ENCODE measurements at regions not wholly inside any gene's neighbourhood (a gene's known extent, or its start where the extent isn't known, plus 50 kb on each side); places are given as distances from the start of the nearest gene placed in this dataset.

DNA sequence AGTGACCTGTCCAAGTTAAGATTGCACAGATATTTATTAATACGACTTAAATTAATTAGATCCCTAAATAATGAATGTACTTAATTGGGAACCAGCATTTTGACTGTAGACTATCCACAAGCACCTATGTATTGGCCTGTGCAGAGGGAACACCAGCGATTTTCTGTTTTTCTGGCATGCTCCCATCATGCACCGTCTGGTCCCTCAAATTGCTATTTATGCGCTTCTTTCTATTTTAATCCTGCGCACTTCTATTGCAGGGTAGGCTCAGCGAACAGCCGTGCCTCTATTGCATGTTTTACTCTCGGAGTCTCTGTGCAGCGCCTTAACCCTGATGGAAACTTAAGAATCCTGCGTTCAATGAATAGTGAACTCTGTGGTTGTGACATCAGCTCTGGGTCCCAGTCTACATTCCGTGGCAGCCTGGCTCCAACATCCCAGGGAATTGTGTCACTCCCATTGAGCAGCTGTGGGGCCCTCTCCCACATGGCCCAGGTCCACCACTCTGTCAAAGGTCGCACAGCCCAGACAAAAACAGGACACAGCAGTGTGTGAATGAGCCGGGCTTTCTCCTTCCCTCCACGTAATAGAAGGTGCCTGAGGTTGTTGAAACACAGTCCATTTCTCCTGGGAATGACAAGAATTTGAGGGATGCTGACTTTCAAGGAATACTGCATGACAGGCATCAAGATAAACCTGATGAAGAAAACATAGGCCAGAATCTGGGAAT is 239.7 kb upstream of the KLF6 start:
- Mint-ChIP-seq H3K36me3 (ENCODE audit: low read depth) (no peaks in the 10 kb centered on the region), H3K27me3 (no peaks in the 10 kb centered on the region), H3K4me1 (peaks cover 6% of the 10 kb centered on the region), H3K4me3 (no peak overlapping the region), H3K27ac (no peak overlapping the region)
- ATAC-seq (no peak), DNase-seq (no peak)
- H3K9me3 ChIP-seq (ENCODE audit: control insufficient read depth, low read length, poor library complexity, severe bottlenecking): no peaks in the 10 kb centered on the region

DNA sequence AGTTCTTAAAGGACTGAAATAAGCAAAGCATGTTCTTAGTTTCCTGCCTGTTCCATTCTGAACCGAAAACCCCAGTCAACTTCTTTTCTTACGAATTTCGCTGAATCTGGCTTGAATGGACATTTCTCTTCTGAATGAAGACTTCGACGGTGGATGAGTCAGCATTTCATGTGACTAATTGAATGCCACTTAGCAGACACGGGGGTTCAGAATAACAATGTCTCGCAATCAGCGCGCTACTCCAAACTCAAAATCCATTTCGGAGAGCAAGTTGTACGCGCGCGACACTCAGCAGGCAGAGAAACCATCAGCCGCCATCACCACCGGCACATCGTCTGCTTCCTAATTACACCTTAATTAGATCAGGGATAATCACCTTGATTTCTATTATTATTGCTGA is 239.0 kb upstream of the KLF6 start:
- Mint-ChIP-seq H3K4me3 (no peak overlapping the region), H3K36me3 (ENCODE audit: low read depth) (no peaks in the 10 kb centered on the region), H3K4me1 (peaks cover 6% of the 10 kb centered on the region), H3K27me3 (no peaks in the 10 kb centered on the region), H3K27ac (no peak overlapping the region)
- no peak for DNase-seq
- no peak for ATAC-seq
- H3K9me3 ChIP-seq (ENCODE audit: control insufficient read depth, low read length, poor library complexity, severe bottlenecking): no peaks in the 10 kb centered on the region

DNA sequence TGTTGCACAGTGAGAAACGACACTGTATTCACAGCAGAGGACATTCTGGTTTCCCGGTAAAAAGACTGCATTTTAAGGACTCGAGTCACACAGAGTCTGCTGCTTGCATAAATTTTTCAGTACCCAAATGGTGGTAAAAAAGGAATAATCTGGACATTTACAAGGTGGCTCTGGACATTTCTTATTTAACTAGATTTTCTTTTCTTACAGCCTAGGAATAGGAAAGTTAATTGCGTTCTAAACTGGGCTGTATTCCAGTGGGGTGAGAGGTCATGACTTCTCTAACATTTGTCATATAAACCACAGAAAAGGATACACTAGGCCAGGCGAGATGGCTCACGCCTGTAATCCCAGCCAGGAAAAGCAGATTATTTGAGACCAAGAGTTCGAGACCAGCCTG is 237.5 kb upstream of the KLF6 start:
- Mint-ChIP-seq H3K4me1 (peaks cover 10% of the 10 kb centered on the region), H3K27me3 (no peaks in the 10 kb centered on the region), H3K4me3 (no peak overlapping the region), H3K36me3 (ENCODE audit: low read depth) (no peaks in the 10 kb centered on the region), H3K27ac (no peak overlapping the region)
- DNase-seq: no peak
- H3K9me3 ChIP-seq (ENCODE audit: control insufficient read depth, low read length, poor library complexity, severe bottlenecking): no peaks in the 10 kb centered on the region
- no peak for ATAC-seq

DNA sequence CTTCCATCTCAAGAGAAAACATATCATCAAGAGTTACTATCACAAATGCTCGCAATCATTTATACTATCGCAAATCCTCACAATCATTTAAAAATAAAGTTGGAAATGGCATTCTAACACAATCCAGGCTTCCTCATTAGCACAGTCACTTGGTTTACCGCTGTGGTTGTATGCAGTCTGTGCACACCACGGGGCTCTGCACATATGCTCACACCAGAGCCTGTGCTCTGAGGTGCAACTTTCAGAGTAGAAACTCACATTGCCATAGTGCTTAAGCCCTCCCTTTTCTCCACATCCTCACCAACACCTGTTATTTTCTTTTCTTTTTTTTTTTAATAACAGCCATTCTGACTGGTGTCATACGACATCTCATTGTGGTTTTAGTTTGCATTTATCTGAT is 235.6 kb upstream of the KLF6 start:
- Mint-ChIP-seq H3K27me3 (no peaks in the 10 kb centered on the region), H3K27ac (no peak overlapping the region), H3K4me3 (no peak overlapping the region), H3K36me3 (ENCODE audit: low read depth) (no peaks in the 10 kb centered on the region), H3K4me1 (peaks cover 10% of the 10 kb centered on the region)
- no peaks in the 10 kb centered on the region for H3K9me3 ChIP-seq (ENCODE audit: control insufficient read depth, low read length, poor library complexity, severe bottlenecking)
- DNase-seq: no peak
- no peak for ATAC-seq

GRCh38 chr10:4018054-4018511 is 233.1 kb upstream of the KLF6 start:
- Mint-ChIP-seq H3K36me3 (ENCODE audit: low read depth) (no peaks in the 10 kb centered on the region), H3K4me1 (peaks cover 13% of the 10 kb centered on the region), H3K27me3 (no peaks in the 10 kb centered on the region), H3K4me3 (no peak overlapping the region), H3K27ac (peak overlapping the region; percentile 41)
- ATAC-seq (no peak), DNase-seq (no peak)
- no peaks in the 10 kb centered on the region for H3K9me3 ChIP-seq (ENCODE audit: control insufficient read depth, low read length, poor library complexity, severe bottlenecking)

GRCh38 chr10:4017336-4017735 is 232.3 kb upstream of the KLF6 start:
- DNase-seq (no peak), ATAC-seq (no peak)
- no peaks in the 10 kb centered on the region for H3K36me3 Mint-ChIP-seq (ENCODE audit: low read depth)
- H3K27ac Mint-ChIP-seq: no peak overlapping the region
- H3K27me3 Mint-ChIP-seq: no peaks in the 10 kb centered on the region
- peaks cover 19% of the 10 kb centered on the region for H3K4me1 Mint-ChIP-seq
- H3K4me3 Mint-ChIP-seq: no peak overlapping the region
- no peaks in the 10 kb centered on the region for H3K9me3 ChIP-seq (ENCODE audit: control insufficient read depth, low read length, poor library complexity, severe bottlenecking)

DNA sequence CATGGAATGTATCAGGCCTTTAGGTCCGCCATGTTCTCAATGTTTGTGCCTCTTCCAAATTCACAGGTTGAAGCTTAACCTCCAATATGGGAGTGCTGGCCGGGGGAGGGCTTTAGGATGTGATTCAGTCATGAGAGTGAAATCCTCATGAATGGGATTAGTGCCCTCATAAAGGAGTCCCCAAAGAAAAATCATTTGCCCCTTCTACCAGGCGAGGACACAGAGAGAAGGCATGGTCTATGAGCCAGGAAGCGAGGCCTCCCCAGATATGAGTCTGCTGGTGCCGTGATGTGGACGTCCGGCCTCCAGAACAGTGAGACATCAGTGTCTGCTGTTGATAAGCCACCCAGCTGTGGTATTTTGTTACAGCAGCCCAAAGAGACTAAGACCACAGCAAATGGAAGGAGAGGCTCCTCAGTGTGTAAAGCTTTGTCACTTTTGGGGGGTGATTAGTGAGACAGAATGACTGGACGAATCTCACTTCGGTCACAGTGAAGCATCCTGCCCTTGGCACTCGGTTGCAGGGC is 231.3 kb upstream of the KLF6 start:
- no peaks in the 10 kb centered on the region for H3K27me3 Mint-ChIP-seq
- no peak for DNase-seq
- no peak overlapping the region for H3K27ac Mint-ChIP-seq
- H3K9me3 ChIP-seq (ENCODE audit: control insufficient read depth, low read length, poor library complexity, severe bottlenecking): no peaks in the 10 kb centered on the region
- no peak for ATAC-seq
- H3K4me3 Mint-ChIP-seq: no peak overlapping the region
- peaks cover 19% of the 10 kb centered on the region for H3K4me1 Mint-ChIP-seq
- no peaks in the 10 kb centered on the region for H3K36me3 Mint-ChIP-seq (ENCODE audit: low read depth)

DNA sequence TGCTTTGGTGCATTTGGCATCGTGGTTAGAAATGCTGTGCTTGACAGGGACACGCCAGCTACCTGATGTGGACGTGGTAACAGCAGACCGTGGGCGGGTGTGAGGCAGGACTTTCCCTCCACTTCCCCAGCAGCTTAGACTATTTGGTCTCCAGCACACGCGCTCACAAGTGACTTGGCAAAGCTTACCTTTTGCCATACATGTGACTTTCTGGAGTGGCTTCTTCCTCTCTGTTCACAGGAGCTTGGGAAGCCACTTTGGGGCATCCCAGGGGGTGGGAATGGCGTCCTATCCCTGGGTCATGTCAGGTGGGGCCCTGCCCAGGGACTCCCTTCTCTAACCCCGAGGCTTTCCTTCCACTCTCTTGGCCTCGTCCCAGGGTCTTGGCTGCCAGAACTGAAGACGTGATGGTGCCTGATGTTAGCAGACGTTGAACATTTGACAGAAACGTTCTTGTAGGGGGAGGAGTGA is 228.7 kb upstream of the KLF6 start:
- ATAC-seq (peak; percentile 73), DNase-seq (no peak)
- Mint-ChIP-seq H3K4me3 (peak overlapping the region; percentile 55), H3K27me3 (no peaks in the 10 kb centered on the region), H3K27ac (peak overlapping the region; percentile 83), H3K4me1 (peaks cover 19% of the 10 kb centered on the region), H3K36me3 (ENCODE audit: low read depth) (no peaks in the 10 kb centered on the region)
- H3K9me3 ChIP-seq (ENCODE audit: control insufficient read depth, low read length, poor library complexity, severe bottlenecking): no peaks in the 10 kb centered on the region

- DNase-seq (no peak), ATAC-seq (no peak)
- Mint-ChIP-seq H3K4me1 (peaks cover 15% of the 10 kb centered on the region), H3K4me3 (peak overlapping the region; percentile 72), H3K27ac (peak overlapping the region; percentile 83), H3K36me3 (ENCODE audit: low read depth) (no peaks in the 10 kb centered on the region), H3K27me3 (no peaks in the 10 kb centered on the region)
- H3K9me3 ChIP-seq (ENCODE audit: control insufficient read depth, low read length, poor library complexity, severe bottlenecking): no peaks in the 10 kb centered on the region
Measured at GRCh38 chr10:4012848-4013247, 227.8 kb upstream of the KLF6 start.

DNA sequence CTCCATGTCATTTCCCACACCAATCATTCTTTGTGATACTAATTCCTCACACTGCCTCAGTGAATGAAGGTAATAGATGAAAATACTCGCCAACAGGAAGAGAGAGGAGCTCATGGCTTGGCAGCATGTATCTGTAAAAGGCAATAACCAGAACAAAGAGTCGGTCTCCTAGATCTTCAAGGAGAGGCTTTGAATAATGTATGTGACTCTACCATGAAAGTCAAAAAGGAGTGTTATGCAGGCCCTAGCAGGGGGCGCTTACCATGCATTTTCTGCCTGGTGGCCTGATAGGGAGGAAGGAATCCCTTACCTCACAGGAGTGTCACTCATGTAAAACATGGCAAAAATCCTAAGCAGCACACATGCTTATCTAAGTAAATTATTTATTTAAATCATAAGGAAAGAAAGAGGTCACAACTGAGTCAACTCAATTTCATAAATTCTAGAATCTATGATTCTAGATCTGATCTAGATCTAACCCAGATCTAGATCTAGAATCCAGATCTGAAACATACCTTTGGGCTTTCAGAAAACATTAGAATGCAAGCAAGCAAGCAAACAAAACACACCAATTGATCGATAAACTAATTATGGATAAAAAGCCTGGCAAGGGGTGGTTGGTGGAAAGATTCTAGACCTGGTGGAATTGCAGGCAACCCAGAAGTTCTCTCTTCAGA is 226.3 kb upstream of the KLF6 start:
- Mint-ChIP-seq H3K36me3 (ENCODE audit: low read depth) (no peaks in the 10 kb centered on the region), H3K27ac (peak overlapping the region; percentile 24), H3K27me3 (no peaks in the 10 kb centered on the region), H3K4me3 (no peak overlapping the region), H3K4me1 (peaks cover 15% of the 10 kb centered on the region)
- no peak for DNase-seq
- no peaks in the 10 kb centered on the region for H3K9me3 ChIP-seq (ENCODE audit: control insufficient read depth, low read length, poor library complexity, severe bottlenecking)
- ATAC-seq: no peak

DNA sequence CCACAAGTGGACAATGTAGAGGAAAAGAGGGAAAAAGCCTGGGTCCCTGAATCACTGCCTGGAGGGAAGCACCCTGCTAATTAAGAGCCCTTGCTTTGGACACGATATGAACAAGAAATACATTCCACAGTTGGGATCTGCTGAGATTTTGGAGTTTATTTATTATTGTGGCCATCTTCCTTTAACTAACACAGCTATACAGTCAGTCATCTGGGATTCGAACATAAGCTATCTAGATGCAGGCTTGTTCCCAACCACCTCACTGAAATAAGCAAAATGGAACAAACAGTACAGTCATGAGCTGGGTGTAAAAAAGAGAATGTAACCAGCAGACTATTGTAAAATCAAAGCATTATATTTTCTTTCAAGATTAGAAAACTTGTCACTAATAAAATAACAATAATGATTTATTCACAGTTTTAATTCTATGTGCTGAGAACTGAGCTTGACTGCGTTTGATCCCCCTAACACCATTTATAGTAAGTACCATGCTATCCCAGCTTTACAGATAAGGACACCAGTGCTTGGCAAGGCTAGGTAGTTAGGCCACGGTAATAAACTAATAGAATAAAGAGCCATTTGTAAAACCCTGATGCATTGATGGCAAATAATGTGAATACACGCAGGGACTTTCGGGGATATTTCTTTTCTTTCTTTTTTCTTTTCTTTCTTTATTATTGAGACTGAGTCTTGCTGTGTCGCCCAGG is 223.8 kb upstream of the KLF6 start:
- Mint-ChIP-seq H3K27ac (no peak overlapping the region), H3K36me3 (ENCODE audit: low read depth) (no peaks in the 10 kb centered on the region), H3K27me3 (no peaks in the 10 kb centered on the region), H3K4me1 (peaks cover 11% of the 10 kb centered on the region), H3K4me3 (no peak overlapping the region)
- H3K9me3 ChIP-seq (ENCODE audit: control insufficient read depth, low read length, poor library complexity, severe bottlenecking): no peaks in the 10 kb centered on the region
- ATAC-seq (no peak), DNase-seq (no peak)

- H3K36me3 Mint-ChIP-seq (ENCODE audit: low read depth): no peaks in the 10 kb centered on the region
- DNase-seq (no peak), ATAC-seq (no peak)
- no peak overlapping the region for H3K4me3 Mint-ChIP-seq
- H3K27ac Mint-ChIP-seq: no peak overlapping the region
- no peaks in the 10 kb centered on the region for H3K27me3 Mint-ChIP-seq
- no peaks in the 10 kb centered on the region for H3K9me3 ChIP-seq (ENCODE audit: control insufficient read depth, low read length, poor library complexity, severe bottlenecking)
- peaks cover 4% of the 10 kb centered on the region for H3K4me1 Mint-ChIP-seq
Measured at GRCh38 chr10:4007771-4008170, 222.8 kb upstream of the KLF6 start.

DNA sequence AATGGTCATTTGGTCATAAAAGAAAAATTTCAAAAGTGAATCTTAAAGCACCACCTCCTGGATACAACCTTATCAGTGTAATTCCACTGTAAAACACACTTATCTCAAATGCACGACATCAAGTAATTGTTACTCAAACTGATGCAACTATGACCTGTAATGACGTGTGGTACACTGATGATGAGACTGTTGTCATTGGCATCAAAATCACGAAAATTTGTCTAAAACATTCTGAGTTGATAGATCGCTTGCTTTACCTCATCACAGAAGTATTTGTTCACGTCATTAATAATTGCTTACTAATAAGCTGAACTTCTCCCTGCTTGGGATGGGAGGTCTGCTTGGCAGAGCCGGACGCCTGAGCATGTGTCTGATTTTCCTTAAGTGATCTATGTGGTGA is 221.8 kb upstream of the KLF6 start:
- Mint-ChIP-seq H3K4me1 (no peaks in the 10 kb centered on the region), H3K27me3 (no peaks in the 10 kb centered on the region), H3K4me3 (no peak overlapping the region), H3K27ac (no peak overlapping the region), H3K36me3 (ENCODE audit: low read depth) (no peaks in the 10 kb centered on the region)
- DNase-seq: no peak
- no peaks in the 10 kb centered on the region for H3K9me3 ChIP-seq (ENCODE audit: control insufficient read depth, low read length, poor library complexity, severe bottlenecking)
- no peak for ATAC-seq
